ENCODE measurements at regions not wholly inside any gene's neighbourhood (a gene's known extent, or its start where the extent isn't known, plus 50 kb on each side); places are given as distances from the start of the nearest gene placed in this dataset.

GRCh38 chr1:60277269-60277668, 203.7 kb upstream of the C1orf87 start:
- Histone ChIP-seq H3K4me3 (ENCODE audit: low read depth, low read length) (no peak overlapping the region), H3K9me3 (ENCODE audit: control insufficient read depth, low read length) (no peaks in the 10 kb centered on the region), H3K27me3 (ENCODE audit: control insufficient read depth, insufficient read depth, low read length) (no peaks in the 10 kb centered on the region), H3K4me2 (ENCODE audit: low read length) (no peak overlapping the region), H3K27ac (no peak overlapping the region), H3K4me1 (no peaks in the 10 kb centered on the region), H2AFZ (no peak overlapping the region), H3K36me3 (ENCODE audit: control insufficient read depth, insufficient read depth, low read length) (no peaks in the 10 kb centered on the region), H3K9ac (no peak overlapping the region), H3K79me2 (no peaks in the 10 kb centered on the region)
- no peak for TF ChIP-seq CTCF (IDR thresholded peaks at IDR 0.05)

- Histone ChIP-seq H3K4me3 (ENCODE audit: low read depth, low read length) (no peak overlapping the region), H3K27me3 (ENCODE audit: control insufficient read depth, insufficient read depth, low read length) (no peaks in the 10 kb centered on the region), H3K36me3 (ENCODE audit: control insufficient read depth, insufficient read depth, low read length) (no peaks in the 10 kb centered on the region), H3K79me2 (no peaks in the 10 kb centered on the region), H3K4me2 (ENCODE audit: low read length) (no peak overlapping the region), H3K9ac (no peak overlapping the region), H2AFZ (no peak overlapping the region), H3K9me3 (ENCODE audit: control insufficient read depth, low read length) (no peaks in the 10 kb centered on the region), H3K4me1 (no peaks in the 10 kb centered on the region), H3K27ac (no peak overlapping the region)
- TF ChIP-seq CTCF (IDR thresholded peaks at IDR 0.05) = no peak
Observed at GRCh38 chr1:60274422-60275290, 201.1 kb upstream of the C1orf87 start.

GRCh38 chr1:60273185-60273584, 199.6 kb upstream of the C1orf87 start:
- H3K27me3 ChIP-seq (ENCODE audit: control insufficient read depth, insufficient read depth, low read length) = no peaks in the 10 kb centered on the region
- H3K4me1 ChIP-seq = no peaks in the 10 kb centered on the region
- no peak overlapping the region for H3K27ac ChIP-seq
- H3K36me3 ChIP-seq (ENCODE audit: control insufficient read depth, insufficient read depth, low read length) = no peaks in the 10 kb centered on the region
- no peaks in the 10 kb centered on the region for H3K9me3 ChIP-seq (ENCODE audit: control insufficient read depth, low read length)
- no peak overlapping the region for H3K4me3 ChIP-seq (ENCODE audit: low read depth, low read length)
- no peak overlapping the region for H2AFZ ChIP-seq
- H3K4me2 ChIP-seq (ENCODE audit: low read length) = no peak overlapping the region
- TF ChIP-seq CTCF (IDR thresholded peaks at IDR 0.05) = no peak
- H3K79me2 ChIP-seq = no peaks in the 10 kb centered on the region
- no peak overlapping the region for H3K9ac ChIP-seq

- no peak overlapping the region for H3K4me3 ChIP-seq (ENCODE audit: low read depth, low read length)
- H3K9ac ChIP-seq = no peak overlapping the region
- H3K27me3 ChIP-seq (ENCODE audit: control insufficient read depth, insufficient read depth, low read length) = no peaks in the 10 kb centered on the region
- no peaks in the 10 kb centered on the region for H3K79me2 ChIP-seq
- no peaks in the 10 kb centered on the region for H3K4me1 ChIP-seq
- TF ChIP-seq CTCF (IDR thresholded peaks at IDR 0.05) = no peak
- no peaks in the 10 kb centered on the region for H3K9me3 ChIP-seq (ENCODE audit: control insufficient read depth, low read length)
- no peaks in the 10 kb centered on the region for H3K36me3 ChIP-seq (ENCODE audit: control insufficient read depth, insufficient read depth, low read length)
- H3K27ac ChIP-seq = no peak overlapping the region
- H3K4me2 ChIP-seq (ENCODE audit: low read length) = no peak overlapping the region
- H2AFZ ChIP-seq = no peak overlapping the region
Observed at GRCh38 chr1:60271041-60271440, 197.5 kb upstream of the C1orf87 start.

- H3K27me3 ChIP-seq (ENCODE audit: control insufficient read depth, insufficient read depth, low read length) = no peaks in the 10 kb centered on the region
- H3K9ac ChIP-seq = no peak overlapping the region
- H3K4me3 ChIP-seq (ENCODE audit: low read depth, low read length) = no peak overlapping the region
- no peaks in the 10 kb centered on the region for H3K9me3 ChIP-seq (ENCODE audit: control insufficient read depth, low read length)
- H3K4me1 ChIP-seq = no peaks in the 10 kb centered on the region
- H3K27ac ChIP-seq = no peak overlapping the region
- no peak overlapping the region for H3K4me2 ChIP-seq (ENCODE audit: low read length)
- TF ChIP-seq CTCF (IDR thresholded peaks at IDR 0.05) = no peak
- no peaks in the 10 kb centered on the region for H3K79me2 ChIP-seq
- H3K36me3 ChIP-seq (ENCODE audit: control insufficient read depth, insufficient read depth, low read length) = no peaks in the 10 kb centered on the region
- no peak overlapping the region for H2AFZ ChIP-seq
Observed at GRCh38 chr1:60268451-60268850, 194.9 kb upstream of the C1orf87 start.
